GM06990 (cell line): ENCODE measurements at regions not wholly inside any gene's neighbourhood (a gene's known extent, or its start where the extent isn't known, plus 50 kb on each side); places are given as distances from the start of the nearest gene placed in this dataset.

Experiments used
- DNase-seq: peaks from one replicate; pipeline ENCODE4 v3.0.0-alpha.2; 2011; ENCODE audit not compliant: insufficient read length; ENCODE audit errors: extremely low read depth
- H3K27me3 ChIP-seq: replicated peaks from 2 replicates; pipeline ENCODE4 v1.6.0; 2011; ENCODE audit warnings: low read length; ENCODE audit not compliant: control insufficient read depth, insufficient read depth
- H3K36me3 ChIP-seq: 2 replicates; pipeline ENCODE4 v1.5.1; 2011; ENCODE audit warnings: low read length; ENCODE audit not compliant: control insufficient read depth, insufficient read depth
- H3K4me3 ChIP-seq: replicated peaks from 2 replicates; pipeline ENCODE4 v1.5.1; 2011; ENCODE audit warnings: low read depth, mild to moderate bottlenecking, control low read depth, low read length
- TF ChIP-seq, protein P1 (sequence below): IDR thresholded peaks from 2 replicates; pipeline ENCODE4 v1.5.1; 2011; ENCODE audit warnings: low read length, control low read depth, mild to moderate bottlenecking, inconsistent platforms; ENCODE audit not compliant: insufficient read depth, poor library complexity, severe bottlenecking

- no peaks in the 10 kb centered on the region for H3K36me3 ChIP-seq
- no peak overlapping the region for H3K4me3 ChIP-seq
- no peaks in the 10 kb centered on the region; the same call in 1 of the 2 replicates for H3K27me3 ChIP-seq
- DNase-seq, result no peak
- TF ChIP-seq, protein P1, sequence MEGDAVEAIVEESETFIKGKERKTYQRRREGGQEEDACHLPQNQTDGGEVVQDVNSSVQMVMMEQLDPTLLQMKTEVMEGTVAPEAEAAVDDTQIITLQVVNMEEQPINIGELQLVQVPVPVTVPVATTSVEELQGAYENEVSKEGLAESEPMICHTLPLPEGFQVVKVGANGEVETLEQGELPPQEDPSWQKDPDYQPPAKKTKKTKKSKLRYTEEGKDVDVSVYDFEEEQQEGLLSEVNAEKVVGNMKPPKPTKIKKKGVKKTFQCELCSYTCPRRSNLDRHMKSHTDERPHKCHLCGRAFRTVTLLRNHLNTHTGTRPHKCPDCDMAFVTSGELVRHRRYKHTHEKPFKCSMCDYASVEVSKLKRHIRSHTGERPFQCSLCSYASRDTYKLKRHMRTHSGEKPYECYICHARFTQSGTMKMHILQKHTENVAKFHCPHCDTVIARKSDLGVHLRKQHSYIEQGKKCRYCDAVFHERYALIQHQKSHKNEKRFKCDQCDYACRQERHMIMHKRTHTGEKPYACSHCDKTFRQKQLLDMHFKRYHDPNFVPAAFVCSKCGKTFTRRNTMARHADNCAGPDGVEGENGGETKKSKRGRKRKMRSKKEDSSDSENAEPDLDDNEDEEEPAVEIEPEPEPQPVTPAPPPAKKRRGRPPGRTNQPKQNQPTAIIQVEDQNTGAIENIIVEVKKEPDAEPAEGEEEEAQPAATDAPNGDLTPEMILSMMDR, result no peak
Observed at GRCh38 chr1:192927496-192927895, 118.7 kb downstream of the RGS2 start.

DNA sequence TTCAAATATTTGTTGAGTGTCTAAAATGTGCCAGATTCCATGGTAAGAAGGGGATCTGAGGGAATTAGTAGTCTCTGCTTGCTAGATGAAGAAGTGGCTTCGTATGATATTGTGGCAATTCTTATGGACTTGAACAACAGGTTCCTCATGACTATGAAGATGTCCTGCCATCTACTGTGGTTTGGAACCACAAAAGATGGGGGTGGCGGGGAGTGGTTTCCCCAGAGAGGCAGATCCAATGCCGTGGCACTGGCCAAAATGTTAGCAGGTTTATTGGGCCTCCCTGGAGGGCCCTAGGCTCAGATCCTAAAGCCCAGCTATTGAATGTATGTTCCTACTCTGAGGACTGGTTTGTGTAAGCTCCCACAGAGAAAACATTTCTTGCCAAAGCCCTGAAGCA is 120.8 kb downstream of the RGS2 start:
- no peaks in the 10 kb centered on the region; the same call in 1 of the 2 replicates for H3K27me3 ChIP-seq
- no peaks in the 10 kb centered on the region for H3K36me3 ChIP-seq
- no peak overlapping the region for H3K4me3 ChIP-seq
- no peak for DNase-seq
- TF ChIP-seq, protein P1, result no peak

DNA sequence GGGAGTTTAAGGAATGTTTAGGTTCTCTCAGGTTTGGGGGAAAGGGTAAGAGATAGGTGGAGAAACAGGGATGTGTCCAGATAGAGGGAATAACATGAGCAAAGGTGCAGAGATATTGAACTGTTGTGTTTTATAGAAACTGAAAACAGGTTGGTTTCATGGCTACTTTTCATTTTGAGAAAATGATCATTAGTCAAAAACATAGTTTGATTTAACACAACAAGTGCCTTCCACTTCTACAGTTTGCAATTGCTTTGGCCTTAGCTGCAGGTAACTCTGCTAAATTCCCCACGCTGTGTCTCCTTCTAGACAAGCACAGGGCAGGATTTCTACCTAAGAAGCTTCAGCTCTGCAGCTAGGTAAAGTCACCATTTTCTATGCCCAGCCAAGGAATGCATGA is 124.9 kb downstream of the RGS2 start:
- H3K4me3 ChIP-seq, result no peak overlapping the region
- no peaks in the 10 kb centered on the region for H3K36me3 ChIP-seq
- H3K27me3 ChIP-seq, result no peaks in the 10 kb centered on the region; the same call in 1 of the 2 replicates
- TF ChIP-seq, protein P1, result no peak
- DNase-seq, result no peak

DNA sequence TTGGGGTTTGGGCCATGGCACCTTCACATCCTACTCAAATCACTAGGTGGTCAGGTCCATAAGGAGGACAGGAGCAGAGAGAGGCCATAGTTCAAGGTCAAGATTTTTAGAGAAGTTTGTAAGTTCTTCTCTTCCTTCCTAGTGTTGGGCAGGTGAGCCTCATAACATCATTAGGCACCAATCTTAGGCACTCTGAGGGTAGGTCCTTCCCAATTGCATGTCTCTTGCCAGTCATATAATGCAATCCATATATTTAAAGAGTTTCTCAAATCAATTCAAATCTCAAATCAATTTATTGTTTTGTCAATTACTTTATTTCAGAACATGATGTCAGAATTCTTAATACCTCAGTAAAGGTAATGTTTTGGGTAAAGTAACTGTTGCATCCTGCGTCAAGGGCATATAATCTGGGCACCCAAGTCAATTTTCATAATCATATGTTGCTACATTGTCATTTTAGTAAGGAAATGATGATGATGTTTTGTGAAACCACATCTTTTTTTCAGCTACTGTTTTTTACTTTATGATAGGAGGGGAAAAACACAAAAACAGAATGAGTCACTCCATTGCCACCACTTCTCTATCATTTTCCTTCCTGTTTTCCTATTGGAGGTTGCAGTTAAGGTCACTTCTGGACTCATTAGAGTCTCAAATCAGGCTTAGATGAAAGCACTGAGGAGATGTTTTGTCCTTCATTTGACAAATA is 122.7 kb downstream of the UCHL5 start:
- DNase-seq, result peak; percentile 20
- TF ChIP-seq, protein P1, result no peak
- H3K36me3 ChIP-seq, result no peaks in the 10 kb centered on the region
- H3K4me3 ChIP-seq, result no peak overlapping the region
- no peaks in the 10 kb centered on the region for H3K27me3 ChIP-seq

GRCh38 chr1:192937128-192937527 is 122.0 kb downstream of the UCHL5 start:
- TF ChIP-seq, protein P1, result no peak
- Histone ChIP-seq H3K4me3 (no peak overlapping the region), H3K36me3 (no peaks in the 10 kb centered on the region), H3K27me3 (no peaks in the 10 kb centered on the region)
- no peak for DNase-seq
